Loucy (cell line): ENCODE measurements at regions not wholly inside any gene's neighbourhood (a gene's known extent, or its start where the extent isn't known, plus 50 kb on each side); places are given as distances from the start of the nearest gene placed in this dataset.

Source experiments
- H2AFZ ChIP-seq: fragments of 200-600 bp; sonication (generic); 2 replicates; pipeline ENCODE4 v1.6.0; 2016; ENCODE audit warnings: antibody characterized with exemption, mild to moderate bottlenecking, low read length, moderate library complexity
- H3F3A ChIP-seq: fragments of 200-600 bp; 2 replicates; pipeline ENCODE4 v1.6.0; 2016; ENCODE audit warnings: antibody characterized with exemption, low read depth, mild to moderate bottlenecking
- H3K27me3 ChIP-seq: fragments of 200-600 bp; sonication (generic); 2 replicates; pipeline ENCODE4 v1.6.1; 2014; ENCODE audit warnings: low read length, mild to moderate bottlenecking; ENCODE audit not compliant: insufficient read depth, poor library complexity, severe bottlenecking
- H3K36me3 ChIP-seq: fragments of 200-600 bp; sonication (generic); 2 replicates; pipeline ENCODE4 v1.6.1; 2016; ENCODE audit warnings: low read length; ENCODE audit not compliant: insufficient read depth
- H3K4me1 ChIP-seq: fragments of 200-600 bp; sonication (generic); 2 replicates; pipeline ENCODE4 v1.5.1; 2014; ENCODE audit warnings: low read length, mild to moderate bottlenecking; ENCODE audit not compliant: insufficient read depth, poor library complexity, severe bottlenecking
- H3K4me2 ChIP-seq: fragments of 200-600 bp; sonication (generic); 2 replicates; pipeline ENCODE4 v1.6.0; 2014; ENCODE audit warnings: antibody characterized with exemption, low read length, low read depth, mild to moderate bottlenecking; ENCODE audit not compliant: poor library complexity, severe bottlenecking
- H3K4me3 ChIP-seq: fragments of 200-600 bp; sonication (generic); 2 replicates; pipeline ENCODE4 v1.5.1; 2014; ENCODE audit warnings: low read length, mild to moderate bottlenecking, mixed read lengths; ENCODE audit not compliant: poor library complexity, severe bottlenecking
- H3K79me2 ChIP-seq: fragments of 200-600 bp; sonication (generic); 2 replicates; pipeline ENCODE4 v1.6.1; 2014; ENCODE audit warnings: low read length; ENCODE audit not compliant: insufficient read depth
- H3K9ac ChIP-seq: fragments of 200-600 bp; sonication (generic); 2 replicates; pipeline ENCODE4 v1.6.0; 2014; ENCODE audit warnings: mild to moderate bottlenecking, low read depth, low read length, moderate library complexity; ENCODE audit not compliant: poor library complexity, severe bottlenecking
- H3K9me2 ChIP-seq: fragments of 200-600 bp; sonication (generic); replicated peaks from 2 replicates; pipeline ENCODE4 v1.6.1; 2016; ENCODE audit warnings: low read depth, low read length, mixed read lengths
- H3K9me3 ChIP-seq: fragments of 200-600 bp; sonication (generic); 2 replicates; pipeline ENCODE4 v1.6.1; 2014; ENCODE audit warnings: mild to moderate bottlenecking, antibody characterized with exemption, low read length, low read depth; ENCODE audit not compliant: insufficient read depth
- H4K20me1 ChIP-seq: fragments of 200-600 bp; sonication (generic); 2 replicates; pipeline ENCODE4 v1.6.0; 2014; ENCODE audit warnings: antibody characterized with exemption, low read length, mild to moderate bottlenecking; ENCODE audit not compliant: insufficient read depth, poor library complexity, severe bottlenecking
- CTCF ChIP-seq: fragments of 200-600 bp; sonication (generic); conservative IDR thresholded peaks from 2 replicates; pipeline ENCODE4 v1.5.1; 2014; ENCODE audit warnings: mild to moderate bottlenecking, antibody characterized with exemption, low read length
- EZH2phosphoT487 ChIP-seq: fragments of 200-600 bp; IDR thresholded peaks from 2 replicates; pipeline ENCODE4 v1.6.1; 2018; ENCODE audit warnings: antibody characterized with exemption, mild to moderate bottlenecking, moderate library complexity, borderline replicate concordance

GRCh38 chr5:13212886-13213285 is 731.6 kb downstream of the DNAH5 start:
- Histone ChIP-seq H3K4me3 (no peak overlapping the region), H3K27me3 (no peaks in the 10 kb centered on the region), H3K79me2 (no peaks in the 10 kb centered on the region), H3K4me2 (no peak overlapping the region), H3F3A (no peaks in the 10 kb centered on the region), H3K9me3 (no peaks in the 10 kb centered on the region), H3K9ac (no peak overlapping the region), H3K9me2 (no peaks in the 10 kb centered on the region), H2AFZ (no peak overlapping the region), H3K36me3 (no peaks in the 10 kb centered on the region), H3K4me1 (no peaks in the 10 kb centered on the region), H4K20me1 (no peaks in the 10 kb centered on the region)
- TF ChIP-seq EZH2phosphoT487 (no peak), CTCF (no peak)

- Histone ChIP-seq H3F3A (no peaks in the 10 kb centered on the region), H3K4me1 (no peaks in the 10 kb centered on the region), H3K4me2 (no peak overlapping the region), H4K20me1 (no peaks in the 10 kb centered on the region), H2AFZ (no peak overlapping the region), H3K4me3 (no peak overlapping the region), H3K79me2 (no peaks in the 10 kb centered on the region), H3K27me3 (no peaks in the 10 kb centered on the region), H3K9ac (no peak overlapping the region), H3K9me3 (no peaks in the 10 kb centered on the region), H3K36me3 (no peaks in the 10 kb centered on the region), H3K9me2 (no peaks in the 10 kb centered on the region)
- TF ChIP-seq EZH2phosphoT487: no peak
- no peak for TF ChIP-seq CTCF
Observed at GRCh38 chr5:13211064-13211463, 733.4 kb downstream of the DNAH5 start.

GRCh38 chr5:13207112-13207511 is 737.4 kb downstream of the DNAH5 start:
- TF ChIP-seq EZH2phosphoT487: no peak
- no peak for TF ChIP-seq CTCF
- no peaks in the 10 kb centered on the region for H4K20me1 ChIP-seq
- H3K4me3 ChIP-seq: no peak overlapping the region
- no peaks in the 10 kb centered on the region for H3K79me2 ChIP-seq
- no peaks in the 10 kb centered on the region for H3K36me3 ChIP-seq
- no peak overlapping the region for H3K9ac ChIP-seq
- no peaks in the 10 kb centered on the region for H3K4me1 ChIP-seq
- H3K27me3 ChIP-seq: no peaks in the 10 kb centered on the region
- H2AFZ ChIP-seq: no peak overlapping the region
- H3K9me3 ChIP-seq: no peaks in the 10 kb centered on the region
- no peaks in the 10 kb centered on the region for H3K9me2 ChIP-seq
- no peaks in the 10 kb centered on the region for H3F3A ChIP-seq
- H3K4me2 ChIP-seq: no peak overlapping the region
